ENCODE measurements at regions not wholly inside any gene's neighbourhood (a gene's known extent, or its start where the extent isn't known, plus 50 kb on each side); places are given as distances from the start of the nearest gene placed in this dataset.

DNA sequence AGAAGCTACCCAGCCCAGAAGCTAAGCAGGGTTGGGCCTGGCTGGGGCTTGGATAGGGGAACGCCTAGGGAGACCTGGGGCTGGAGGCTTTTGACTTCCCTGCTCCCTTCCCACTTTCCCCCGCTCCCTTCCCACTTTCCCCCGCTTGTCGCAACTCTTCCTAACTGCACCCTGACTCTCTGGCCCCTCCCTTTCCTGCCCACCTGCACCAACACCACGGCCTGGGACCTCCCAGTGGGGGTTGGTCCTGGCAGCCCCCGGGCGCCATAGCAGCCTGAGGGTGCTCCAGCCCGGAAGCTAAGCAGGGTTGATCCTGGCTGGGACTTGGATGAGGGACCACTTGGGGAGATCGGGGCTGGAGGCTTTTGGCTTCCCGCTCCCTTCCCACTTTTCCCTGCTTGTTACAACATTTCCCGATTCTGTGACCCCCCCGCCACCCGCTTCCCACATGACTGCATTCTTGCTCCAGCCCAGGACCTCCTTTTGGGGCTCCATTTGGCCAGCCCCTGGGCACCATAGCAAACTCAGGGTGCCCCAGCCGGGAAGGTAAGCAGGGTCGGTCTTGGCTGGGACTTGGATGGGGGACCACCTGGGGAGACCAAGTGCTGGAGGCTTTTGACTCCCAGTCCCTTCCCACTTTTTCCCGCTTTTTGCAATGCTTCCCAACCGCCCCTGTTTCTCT lies 2287.0 kb downstream of the TP53TG3F start:
- TF ChIP-seq, protein P1, sequence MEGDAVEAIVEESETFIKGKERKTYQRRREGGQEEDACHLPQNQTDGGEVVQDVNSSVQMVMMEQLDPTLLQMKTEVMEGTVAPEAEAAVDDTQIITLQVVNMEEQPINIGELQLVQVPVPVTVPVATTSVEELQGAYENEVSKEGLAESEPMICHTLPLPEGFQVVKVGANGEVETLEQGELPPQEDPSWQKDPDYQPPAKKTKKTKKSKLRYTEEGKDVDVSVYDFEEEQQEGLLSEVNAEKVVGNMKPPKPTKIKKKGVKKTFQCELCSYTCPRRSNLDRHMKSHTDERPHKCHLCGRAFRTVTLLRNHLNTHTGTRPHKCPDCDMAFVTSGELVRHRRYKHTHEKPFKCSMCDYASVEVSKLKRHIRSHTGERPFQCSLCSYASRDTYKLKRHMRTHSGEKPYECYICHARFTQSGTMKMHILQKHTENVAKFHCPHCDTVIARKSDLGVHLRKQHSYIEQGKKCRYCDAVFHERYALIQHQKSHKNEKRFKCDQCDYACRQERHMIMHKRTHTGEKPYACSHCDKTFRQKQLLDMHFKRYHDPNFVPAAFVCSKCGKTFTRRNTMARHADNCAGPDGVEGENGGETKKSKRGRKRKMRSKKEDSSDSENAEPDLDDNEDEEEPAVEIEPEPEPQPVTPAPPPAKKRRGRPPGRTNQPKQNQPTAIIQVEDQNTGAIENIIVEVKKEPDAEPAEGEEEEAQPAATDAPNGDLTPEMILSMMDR (IDR thresholded peaks at IDR 0.05) = no peak
- TF ChIP-seq POLR2AphosphoS5 (IDR thresholded peaks at IDR 0.05) = no peak
